Astrocyte (in vitro differentiated cells and primary cell): ENCODE measurements at regions not wholly inside any gene's neighbourhood (a gene's known extent, or its start where the extent isn't known, plus 50 kb on each side); places are given as distances from the start of the nearest gene placed in this dataset.

Source experiments
- DNase-seq: peaks from one replicate; pipeline ENCODE4 v3.0.0-alpha.2; 2010; ENCODE audit warnings: low read depth
- FAIRE-seq: peaks from 2 replicates; lab custom pipeline; 2011; peaks lifted over from hg19 to GRCh38; lab: Jason Lieb, UNC
- H2AFZ ChIP-seq: 2 replicates; pipeline ENCODE4 v1.6.0; 2012; ENCODE audit warnings: low read depth, low read length, inconsistent platforms
- H3K27ac ChIP-seq: 2 replicates; pipeline ENCODE4 v1.5.1; 2011; ENCODE audit warnings: low read depth, low read length, inconsistent platforms
- H3K27me3 ChIP-seq: 2 replicates; pipeline ENCODE4 v1.6.0; 2011; ENCODE audit warnings: low read length, inconsistent platforms; ENCODE audit not compliant: insufficient read depth
- H3K36me3 ChIP-seq: 2 replicates; pipeline ENCODE4 v1.5.1; 2011; ENCODE audit warnings: low read length, inconsistent platforms; ENCODE audit not compliant: insufficient read depth
- H3K4me1 ChIP-seq: 2 replicates; pipeline ENCODE4 v1.5.1; 2011; ENCODE audit warnings: low read length, inconsistent platforms; ENCODE audit not compliant: insufficient read depth
- H3K4me2 ChIP-seq: 2 replicates; pipeline ENCODE4 v1.6.0; 2012; ENCODE audit warnings: low read length, inconsistent platforms
- H3K4me3 ChIP-seq: 2 replicates; pipeline ENCODE4 v1.5.1; 2011; ENCODE audit warnings: low read depth, mild to moderate bottlenecking, low read length, inconsistent platforms; ENCODE audit not compliant: insufficient read depth
- H3K79me2 ChIP-seq: 2 replicates; pipeline ENCODE4 v1.6.0; 2012; ENCODE audit warnings: mild to moderate bottlenecking, low read length, inconsistent platforms; ENCODE audit not compliant: insufficient read depth
- H3K9ac ChIP-seq: 2 replicates; pipeline ENCODE4 v1.6.0; 2012; ENCODE audit warnings: mild to moderate bottlenecking, low read length, inconsistent platforms
- H3K9me3 ChIP-seq: 2 replicates; pipeline ENCODE4 v1.5.1; 2012; ENCODE audit warnings: low read depth, mild to moderate bottlenecking, low read length, inconsistent platforms; ENCODE audit not compliant: insufficient read depth
- H4K20me1 ChIP-seq: 2 replicates; pipeline ENCODE4 v1.6.0; 2012; ENCODE audit warnings: low read length, inconsistent platforms; ENCODE audit not compliant: insufficient read depth
- H3K27ac Mint-ChIP-seq: one replicate; pipeline ENCODE4 v1.8.0; 2021; ENCODE audit warnings: mild to moderate bottlenecking, mixed read lengths; ENCODE audit not compliant: unreplicated experiment
- H3K27me3 Mint-ChIP-seq: one replicate; pipeline ENCODE4 v1.8.0; 2021; ENCODE audit warnings: low read depth, mixed read lengths; ENCODE audit not compliant: unreplicated experiment
- H3K36me3 Mint-ChIP-seq: one replicate; pipeline ENCODE4 v1.8.0; 2021; ENCODE audit warnings: low read depth, mixed read lengths; ENCODE audit not compliant: unreplicated experiment
- H3K4me1 Mint-ChIP-seq: one replicate; pipeline ENCODE4 v1.8.0; 2021; ENCODE audit warnings: low read depth, mixed read lengths; ENCODE audit not compliant: unreplicated experiment
- H3K4me3 Mint-ChIP-seq: one replicate; pipeline ENCODE4 v1.8.0; 2021; ENCODE audit warnings: mild to moderate bottlenecking, moderate library complexity, mixed read lengths; ENCODE audit not compliant: unreplicated experiment
- H3K9me3 Mint-ChIP-seq: one replicate; pipeline ENCODE4 v1.8.0; 2021; ENCODE audit warnings: mild to moderate bottlenecking, mixed read lengths; ENCODE audit not compliant: unreplicated experiment
- CTCF ChIP-seq: IDR thresholded peaks from 2 replicates; pipeline ENCODE4 v1.5.1; 2011; ENCODE audit warnings: low read depth, mild to moderate bottlenecking, inconsistent platforms, low read length, moderate library complexity; ENCODE audit not compliant: insufficient read depth
- EZH2 ChIP-seq: IDR thresholded peaks from 2 replicates; pipeline ENCODE4 v1.6.1; 2012; ENCODE audit warnings: mild to moderate bottlenecking, low read length, inconsistent platforms; ENCODE audit not compliant: insufficient read depth

DNA sequence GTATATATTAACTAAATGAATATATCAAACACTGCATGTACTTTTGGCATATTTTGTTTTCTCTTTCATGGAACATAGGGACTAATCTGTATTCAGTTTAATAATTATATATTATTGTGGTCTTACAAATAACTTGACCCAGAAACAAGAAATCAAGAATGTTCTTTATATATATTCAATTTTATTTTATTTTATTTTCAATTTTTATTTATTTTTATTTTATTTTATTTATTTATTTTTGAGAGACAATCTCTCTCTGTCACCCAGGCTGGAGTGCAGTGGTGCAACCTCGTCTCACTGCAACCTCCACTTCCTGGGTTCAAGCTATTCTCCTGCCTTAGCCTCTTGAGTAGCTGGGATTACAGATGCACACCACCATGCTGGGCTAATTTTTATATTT, 258.4 kb upstream of the MYO3A start:
- Histone ChIP-seq H3K27ac (no peak overlapping the region), H3K79me2 (no peaks in the 10 kb centered on the region), H3K36me3 (no peaks in the 10 kb centered on the region), H3K4me3 (no peak overlapping the region), H3K9ac (no peak overlapping the region), H3K27me3 (no peaks in the 10 kb centered on the region), H3K9me3 (no peaks in the 10 kb centered on the region), H3K4me1 (no peaks in the 10 kb centered on the region), H2AFZ (no peak overlapping the region), H4K20me1 (no peaks in the 10 kb centered on the region), H3K4me2 (no peak overlapping the region)
- H3K36me3 Mint-ChIP-seq = no peaks in the 10 kb centered on the region
- peaks cover 5% of the 10 kb centered on the region for H3K4me1 Mint-ChIP-seq
- H3K27me3 Mint-ChIP-seq = no peaks in the 10 kb centered on the region
- H3K27ac Mint-ChIP-seq = no peak overlapping the region
- no peak for DNase-seq
- TF ChIP-seq CTCF (no peak), EZH2 (no peak)
- FAIRE-seq = no peak
- H3K4me3 Mint-ChIP-seq = no peak overlapping the region
- no peaks in the 10 kb centered on the region for H3K9me3 Mint-ChIP-seq

GRCh38 chr10:25678220-25678619, 255.8 kb upstream of the MYO3A start:
- H3K27ac ChIP-seq = no peak overlapping the region
- TF ChIP-seq CTCF (no peak), EZH2 (no peak)
- no peak overlapping the region for H3K4me3 Mint-ChIP-seq
- no peaks in the 10 kb centered on the region for H3K36me3 ChIP-seq
- no peaks in the 10 kb centered on the region for H3K4me1 ChIP-seq
- H3K9me3 ChIP-seq = no peaks in the 10 kb centered on the region
- no peak overlapping the region for H3K4me3 ChIP-seq
- H3K79me2 ChIP-seq = no peaks in the 10 kb centered on the region
- H2AFZ ChIP-seq = no peak overlapping the region
- H3K27ac Mint-ChIP-seq = no peak overlapping the region
- no peaks in the 10 kb centered on the region for H4K20me1 ChIP-seq
- DNase-seq (no peak), FAIRE-seq (no peak)
- H3K36me3 Mint-ChIP-seq = no peaks in the 10 kb centered on the region
- no peak overlapping the region for H3K9ac ChIP-seq
- H3K27me3 ChIP-seq = no peaks in the 10 kb centered on the region
- H3K4me1 Mint-ChIP-seq = peaks cover 10% of the 10 kb centered on the region
- no peaks in the 10 kb centered on the region for H3K9me3 Mint-ChIP-seq
- H3K4me2 ChIP-seq = no peak overlapping the region
- H3K27me3 Mint-ChIP-seq = no peaks in the 10 kb centered on the region

DNA sequence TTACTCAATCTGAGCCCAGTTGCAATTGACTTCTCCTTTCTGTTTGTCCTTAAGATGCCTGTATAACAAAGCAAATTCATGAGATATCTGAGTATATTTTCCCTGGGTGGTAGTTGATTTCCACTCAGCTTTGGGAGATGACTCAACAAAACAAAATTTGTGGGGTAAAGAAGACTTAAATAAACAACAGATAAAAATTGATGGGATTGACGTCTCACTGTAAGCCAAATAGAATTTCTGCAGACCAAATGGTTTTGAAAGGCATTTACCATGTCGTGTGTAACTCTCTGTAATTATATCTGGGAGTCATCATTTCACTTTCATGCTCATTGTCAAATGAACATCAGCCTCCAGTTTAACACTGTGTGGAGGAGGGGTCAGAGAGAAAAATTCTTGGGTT, 255.4 kb upstream of the MYO3A start:
- no peak overlapping the region for H3K27ac ChIP-seq
- no peak overlapping the region for H3K4me3 ChIP-seq
- H4K20me1 ChIP-seq = no peaks in the 10 kb centered on the region

More for the DNA sequence above, 255.4 kb upstream of the MYO3A start:
- Histone ChIP-seq H3K4me1 (no peaks in the 10 kb centered on the region), H3K36me3 (no peaks in the 10 kb centered on the region), H3K9me3 (no peaks in the 10 kb centered on the region), H2AFZ (no peak overlapping the region), H3K4me2 (no peak overlapping the region), H3K27me3 (no peaks in the 10 kb centered on the region), H3K79me2 (no peaks in the 10 kb centered on the region), H3K9ac (no peak overlapping the region)
- no peak for TF ChIP-seq EZH2
- TF ChIP-seq CTCF = no peak
- DNase-seq (peak; percentile 18), FAIRE-seq (no peak)
- Mint-ChIP-seq H3K4me3 (no peak overlapping the region), H3K9me3 (no peaks in the 10 kb centered on the region), H3K27ac (no peak overlapping the region), H3K36me3 (no peaks in the 10 kb centered on the region), H3K4me1 (peaks cover 11% of the 10 kb centered on the region), H3K27me3 (no peaks in the 10 kb centered on the region)
